GM18507 (cell line): ENCODE measurements at regions not wholly inside any gene's neighbourhood (a gene's known extent, or its start where the extent isn't known, plus 50 kb on each side); places are given as distances from the start of the nearest gene placed in this dataset.

Source experiments
- DNase-seq: peaks from one replicate; pipeline ENCODE4 v3.0.0; 2011; ENCODE audit warnings: low read depth; ENCODE audit not compliant: insufficient read length; ENCODE audit errors: extremely low spot score
- FAIRE-seq: peaks from 2 replicates; lab custom pipeline; 2011; peaks lifted over from hg19 to GRCh38; lab: Jason Lieb, UNC

DNA sequence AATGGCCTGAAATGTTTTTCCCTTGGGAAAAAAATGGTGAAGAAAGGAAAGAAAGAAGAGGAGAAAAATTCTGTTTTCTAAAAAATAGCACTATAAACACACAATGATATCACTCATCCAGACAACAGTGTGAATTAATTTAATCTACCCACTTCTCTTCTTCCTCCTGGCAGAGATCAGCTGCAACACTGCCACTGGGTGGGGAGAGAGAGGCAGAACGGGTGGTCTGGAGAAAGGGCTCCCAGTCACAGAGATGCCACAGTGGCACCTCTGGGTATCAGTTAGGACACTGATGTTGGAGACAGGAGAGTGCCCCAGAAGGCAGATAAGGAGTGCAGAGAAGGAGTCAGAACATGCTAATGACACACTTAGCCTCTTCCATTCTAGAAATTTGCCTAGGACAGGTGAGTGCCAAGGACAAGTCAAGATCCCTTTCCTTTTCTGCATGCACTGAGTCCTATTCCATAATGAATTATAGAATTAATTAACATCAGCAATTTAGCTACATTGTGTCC is 168.6 kb downstream of the SUCLA2 start:
- no peak for DNase-seq
- FAIRE-seq, result no peak

DNA sequence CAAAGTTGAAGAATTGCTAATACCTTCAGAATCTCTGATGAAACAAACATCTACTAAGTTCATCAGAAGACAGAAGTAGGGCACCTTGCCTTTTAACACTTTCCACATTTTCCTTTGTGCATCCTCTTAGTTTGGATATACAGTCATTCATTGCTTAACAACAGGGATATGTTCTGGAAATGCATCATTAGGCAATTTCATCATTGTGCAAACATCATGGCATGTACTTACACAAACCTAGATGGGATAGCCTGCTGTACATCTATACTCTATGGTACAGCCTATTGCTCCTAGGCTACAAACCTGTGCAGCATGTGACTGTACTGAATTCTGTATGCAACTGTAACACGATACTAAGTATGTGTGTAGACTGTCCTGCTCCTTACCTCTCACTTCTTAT is 169.8 kb downstream of the SUCLA2 start:
- no peak for DNase-seq

DNA sequence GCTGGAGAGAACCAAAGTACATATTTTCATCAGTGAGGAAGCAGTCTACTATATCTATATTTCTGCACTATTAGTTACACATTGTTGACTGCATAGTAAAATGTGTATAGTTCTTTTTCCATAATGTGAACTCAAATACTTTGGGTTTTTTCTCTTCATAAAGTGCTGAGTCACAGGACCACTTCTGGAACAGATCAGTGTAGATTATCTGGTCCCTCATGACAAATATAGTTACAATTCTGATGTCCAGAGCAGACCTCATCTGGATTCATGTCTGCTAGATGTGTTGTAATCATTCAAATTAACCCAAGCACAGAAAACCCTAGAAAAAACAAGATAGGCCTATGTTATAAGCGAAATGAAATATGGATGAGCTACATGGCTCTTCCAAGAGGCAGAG is 171.4 kb downstream of the SUCLA2 start:
- DNase-seq (no peak), FAIRE-seq (no peak)

More for the DNA sequence above, 169.8 kb downstream of the SUCLA2 start:
- no peak for FAIRE-seq

DNA sequence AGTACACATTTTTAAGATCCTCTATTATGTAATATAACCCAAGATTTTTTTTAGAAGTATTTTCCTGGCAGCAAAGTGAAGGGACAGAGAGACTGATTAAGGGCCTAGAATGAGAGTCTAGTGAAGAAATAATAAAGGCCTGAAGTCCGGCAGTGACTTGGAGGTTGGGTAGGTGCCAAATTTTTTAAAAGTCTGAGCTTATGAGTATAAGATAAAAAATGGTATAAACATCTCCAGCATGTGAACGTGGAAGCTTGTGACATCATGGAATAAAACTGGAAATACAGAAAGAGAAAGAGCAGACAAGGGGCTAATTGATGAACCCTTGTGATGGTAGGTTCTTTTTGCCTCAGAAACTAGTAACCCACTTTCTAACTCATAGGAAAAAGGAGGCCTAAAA is 174.6 kb downstream of the SUCLA2 start:
- no peak for FAIRE-seq

DNA sequence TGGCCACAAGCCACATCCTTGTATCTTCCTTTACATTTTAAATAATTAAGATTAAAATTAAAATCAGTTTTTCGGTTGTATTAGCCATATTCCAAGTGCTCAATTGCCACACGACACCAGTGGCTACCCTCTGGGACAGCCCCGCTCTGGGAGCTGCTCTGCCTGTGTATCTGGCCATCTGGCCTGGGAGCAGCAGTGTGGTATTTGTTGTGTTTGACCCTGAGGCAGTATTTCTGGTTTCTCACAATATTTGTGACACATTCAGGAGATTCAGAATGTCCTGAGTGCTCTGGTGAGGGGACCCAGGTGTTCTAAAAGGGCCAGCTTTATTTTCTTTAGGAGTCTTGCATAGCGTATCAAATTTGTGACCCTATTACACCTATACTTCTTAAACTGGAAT is 179.0 kb downstream of the SUCLA2 start:
- FAIRE-seq, result no peak
- no peak for DNase-seq

More for the DNA sequence above, 174.6 kb downstream of the SUCLA2 start:
- DNase-seq, result no peak

DNA sequence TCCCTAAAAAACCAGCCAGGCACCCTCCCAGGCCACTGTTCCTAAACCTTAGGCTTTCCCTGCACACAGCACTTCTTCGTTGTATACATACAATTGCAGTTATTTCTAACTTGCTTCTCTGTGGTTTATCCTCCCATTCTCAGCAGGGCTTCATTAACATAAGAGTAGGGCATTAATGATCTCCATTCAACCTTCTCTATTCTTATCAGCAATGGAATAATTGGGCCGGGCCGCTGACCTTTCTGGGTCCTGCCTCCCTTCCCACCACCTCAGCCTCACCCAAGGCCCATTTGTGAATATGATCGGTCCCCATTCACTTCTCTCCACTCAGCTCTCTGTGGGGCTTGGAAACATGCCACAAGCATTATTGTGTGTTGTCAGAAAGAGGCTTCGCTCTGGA is 184.2 kb downstream of the SUCLA2 start:
- DNase-seq, result no peak
- no peak for FAIRE-seq

DNA sequence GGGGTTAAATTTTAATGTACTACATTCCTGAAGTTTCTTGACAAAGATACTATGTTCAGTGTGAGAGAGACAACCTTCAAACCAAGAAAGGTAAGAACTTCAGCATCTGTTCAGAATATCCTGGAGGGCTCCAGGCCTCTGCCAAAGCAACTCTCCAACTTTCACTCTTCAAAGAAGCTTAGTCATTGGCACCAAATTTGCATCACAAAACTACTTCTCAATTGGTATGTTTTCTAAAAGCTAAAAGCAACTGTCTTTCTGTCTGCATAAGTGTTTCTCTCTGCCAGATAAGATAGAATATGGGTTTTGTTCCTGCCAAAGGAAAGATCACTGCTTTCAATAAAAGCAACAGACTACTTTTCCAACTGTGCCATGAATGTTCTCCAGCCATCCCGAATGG is 187.4 kb downstream of the SUCLA2 start:
- no peak for FAIRE-seq
- no peak for DNase-seq

DNA sequence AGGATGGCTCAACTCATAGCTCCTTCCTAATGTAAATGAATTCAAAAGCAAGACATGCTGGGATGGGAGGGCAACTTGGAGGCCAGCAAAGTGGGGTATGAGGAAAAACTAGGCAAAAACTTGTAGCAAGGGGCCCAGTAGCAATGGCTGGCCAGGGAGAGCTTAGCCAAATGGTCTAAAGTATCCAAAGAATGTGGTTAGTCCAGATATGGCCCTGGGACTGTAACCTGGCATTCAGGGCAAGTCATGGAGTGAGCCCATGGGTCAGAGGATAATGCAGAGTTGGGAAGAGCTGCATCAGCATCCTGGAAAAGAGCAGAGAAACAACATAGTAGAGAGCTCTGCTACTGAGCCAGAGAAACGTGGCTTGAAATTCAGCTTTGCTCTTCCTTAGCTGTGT is 191.7 kb downstream of the SUCLA2 start:
- DNase-seq, result no peak
- FAIRE-seq, result no peak

DNA sequence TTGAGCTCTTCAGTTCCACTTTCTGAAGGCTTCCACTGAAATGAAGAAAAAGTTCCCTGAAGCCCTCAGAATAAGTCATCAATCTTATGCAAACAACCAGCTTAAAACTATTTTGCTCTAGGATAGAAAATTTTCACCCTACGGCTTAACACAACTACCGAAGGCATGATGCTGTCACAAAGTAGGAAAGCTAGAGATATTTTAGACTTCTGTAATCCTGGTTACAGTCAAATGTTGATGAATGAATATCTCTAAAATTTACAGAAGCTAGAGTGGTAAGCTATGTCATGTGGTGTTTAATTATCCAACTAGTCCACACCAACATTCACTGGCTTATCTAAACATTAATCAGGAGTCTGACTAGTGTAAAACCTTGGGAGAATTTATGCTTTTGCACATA is 197.9 kb downstream of the SUCLA2 start:
- FAIRE-seq, result no peak
- no peak for DNase-seq

DNA sequence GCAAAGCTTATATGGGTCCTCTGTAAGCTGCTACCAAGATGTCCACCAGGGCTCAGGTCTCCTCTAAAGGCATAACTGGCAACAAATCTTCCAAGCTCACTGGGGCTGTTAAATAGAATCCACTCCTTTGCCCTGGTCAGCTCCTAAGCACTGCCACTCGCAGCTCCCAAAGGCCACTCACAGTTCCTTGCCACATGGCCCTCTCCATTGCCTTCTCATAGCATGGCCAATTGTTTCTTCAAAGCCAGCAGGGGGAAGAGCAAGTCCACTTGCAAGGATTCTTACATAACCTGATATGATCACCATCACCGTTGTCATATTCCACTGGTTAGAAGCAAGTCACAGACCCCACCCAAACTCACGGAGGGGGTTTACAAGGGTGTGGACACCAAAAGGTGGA is 199.5 kb downstream of the SUCLA2 start:
- DNase-seq (no peak), FAIRE-seq (no peak)

DNA sequence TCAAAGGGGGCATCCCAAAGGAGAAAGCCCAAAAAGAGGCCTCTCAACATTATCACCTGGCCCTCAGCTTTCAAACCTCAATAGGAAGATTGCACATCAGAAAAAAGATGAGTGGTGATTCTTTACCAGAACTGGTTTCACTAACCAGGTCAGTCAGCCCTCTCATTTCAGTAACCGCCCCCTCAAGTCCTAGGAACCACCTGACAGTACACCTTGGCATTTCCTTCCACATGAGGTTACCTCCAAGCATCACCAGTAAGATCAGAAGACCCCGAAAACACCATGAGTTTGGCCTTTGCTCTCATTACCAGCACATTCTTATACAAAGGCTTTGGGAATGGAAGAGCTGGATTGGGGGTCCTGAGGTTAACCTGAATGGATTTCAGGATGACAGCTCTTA is 200.5 kb downstream of the SUCLA2 start:
- DNase-seq, result no peak

DNA sequence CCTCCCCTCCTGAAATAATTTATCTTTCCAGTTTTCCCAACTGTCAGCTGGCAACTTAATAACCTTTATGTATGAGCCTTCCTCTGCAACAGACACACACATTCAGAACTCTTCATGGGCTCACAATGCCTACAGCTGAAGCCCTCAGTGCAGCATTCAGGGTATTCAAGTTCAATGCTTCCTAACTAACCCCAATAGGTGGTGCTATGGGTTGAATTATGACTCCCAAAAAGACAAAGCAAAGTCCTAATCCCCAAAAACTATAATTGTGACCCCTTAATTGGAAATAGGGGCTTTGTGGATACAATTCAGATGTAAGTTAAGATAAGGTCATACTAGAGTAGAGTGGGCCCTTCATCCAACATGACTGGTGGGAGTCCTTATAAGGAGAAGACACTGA is 202.2 kb downstream of the SUCLA2 start:
- DNase-seq (no peak), FAIRE-seq (no peak)

More for the DNA sequence above, 200.5 kb downstream of the SUCLA2 start:
- no peak for FAIRE-seq

DNA sequence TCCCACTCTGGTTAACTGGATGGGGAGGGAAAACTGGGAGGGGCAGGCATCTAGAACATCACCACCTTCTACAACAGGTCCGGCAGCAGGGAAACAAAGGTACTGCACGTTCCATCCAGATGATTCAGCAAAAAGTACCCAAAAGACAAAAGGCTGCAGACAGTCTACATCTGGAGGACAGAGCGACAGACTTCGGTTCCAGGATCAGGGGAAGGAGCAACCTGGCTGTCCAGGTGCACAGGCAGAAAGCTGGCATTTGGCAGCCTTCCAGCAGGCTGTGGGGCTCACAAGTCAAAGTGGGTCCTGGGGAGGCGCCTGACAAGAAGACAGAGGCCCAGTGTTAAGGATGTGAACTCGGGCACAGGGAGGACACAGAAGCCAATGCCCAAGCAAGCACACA is 202.9 kb downstream of the SUCLA2 start:
- no peak for DNase-seq
- FAIRE-seq, result no peak

DNA sequence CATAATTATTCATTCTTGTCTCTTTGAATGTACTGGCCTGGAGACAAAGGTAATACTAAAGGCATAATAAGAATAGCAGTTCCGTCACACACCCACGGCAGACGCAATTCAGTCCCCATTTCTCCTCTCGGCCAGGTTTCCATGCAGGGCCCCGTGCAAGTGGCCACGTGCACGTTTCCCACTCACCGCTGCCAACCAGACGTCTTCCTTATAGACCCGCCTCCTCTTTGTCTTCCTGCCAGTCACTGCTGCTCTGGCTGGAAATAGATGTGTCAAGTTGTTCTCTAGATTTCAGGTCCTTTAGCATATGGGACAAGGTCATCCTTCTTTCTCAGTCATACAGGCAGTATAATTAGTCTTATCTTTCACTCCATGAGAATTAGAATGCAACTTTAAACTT is 204.3 kb downstream of the SUCLA2 start:
- FAIRE-seq (no peak), DNase-seq (no peak)

DNA sequence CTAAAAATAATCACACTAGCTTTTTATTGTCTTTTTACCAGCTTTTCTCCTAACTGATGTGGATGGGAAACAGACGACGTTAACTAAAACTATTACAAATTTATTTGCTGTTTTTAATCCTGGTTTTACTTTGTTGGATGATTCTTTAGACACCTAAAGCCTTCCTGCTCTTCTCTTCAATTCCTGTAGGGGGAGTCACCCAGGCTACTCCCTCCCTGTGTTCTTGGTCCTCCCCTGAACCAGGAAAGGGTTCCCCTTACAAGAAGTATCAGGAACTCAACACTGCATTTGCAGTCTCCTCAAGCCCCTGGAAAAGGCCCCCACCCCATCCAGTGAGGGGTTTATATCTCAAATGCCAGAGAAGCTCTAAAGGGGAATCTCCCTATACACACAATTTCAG is 206.1 kb downstream of the SUCLA2 start:
- no peak for FAIRE-seq

DNA sequence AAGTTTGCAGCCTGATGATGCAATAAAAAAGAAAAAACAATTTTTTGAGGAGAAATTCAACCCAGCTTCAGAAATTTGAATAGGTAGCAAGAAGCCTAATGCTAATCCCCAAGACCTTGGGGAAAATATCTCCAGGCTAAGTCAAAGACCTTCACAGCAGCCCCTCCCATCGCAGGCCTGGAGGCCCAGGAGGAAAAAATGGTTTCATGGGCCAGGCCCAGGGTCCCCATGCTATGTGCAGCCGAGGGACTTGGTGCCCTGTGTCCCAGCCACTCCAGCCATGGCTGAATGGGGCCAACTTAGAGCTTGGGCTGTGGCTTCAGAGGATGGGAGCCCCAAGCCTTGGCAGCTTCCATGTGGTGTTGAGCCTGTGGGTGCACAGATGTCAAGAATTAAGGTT is 210.3 kb downstream of the SUCLA2 start:
- FAIRE-seq (no peak), DNase-seq (no peak)

More for the DNA sequence above, 206.1 kb downstream of the SUCLA2 start:
- DNase-seq, result no peak

DNA sequence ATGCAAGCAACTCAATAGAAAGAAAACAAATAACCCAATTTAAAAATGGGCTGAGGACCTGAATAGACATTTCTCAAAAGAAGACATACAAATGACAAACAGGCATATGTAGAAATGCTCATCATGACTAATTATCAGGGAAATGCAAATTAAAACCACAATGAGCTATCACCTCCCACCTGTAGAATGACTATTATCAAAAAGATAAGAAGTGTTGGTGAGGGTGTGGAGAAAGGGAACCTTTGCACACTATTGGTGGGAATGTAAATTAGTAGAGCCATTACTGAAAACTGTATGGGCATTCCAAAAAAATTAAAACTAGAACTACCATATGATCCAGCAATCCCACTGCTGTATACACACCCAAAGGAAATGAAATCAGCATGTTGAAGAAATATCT is 212.2 kb downstream of the SUCLA2 start:
- FAIRE-seq, result no peak
- no peak for DNase-seq

DNA sequence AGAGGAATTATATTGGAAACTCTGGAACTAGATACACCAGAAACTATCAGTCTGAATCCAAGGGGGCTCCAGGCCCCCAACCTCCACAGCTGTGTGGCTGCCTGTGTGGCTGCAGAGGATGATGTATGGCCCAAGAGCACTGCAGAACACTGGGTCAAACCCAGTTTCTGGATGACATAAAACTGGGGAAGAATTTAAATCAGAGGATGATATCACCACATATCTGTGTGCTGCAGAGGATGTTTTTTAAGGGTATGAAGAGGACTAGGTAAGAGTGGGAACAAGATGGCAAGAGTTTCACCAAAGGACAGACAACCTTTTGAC is 226.4 kb downstream of the SUCLA2 start:
- FAIRE-seq (no peak), DNase-seq (no peak)

DNA sequence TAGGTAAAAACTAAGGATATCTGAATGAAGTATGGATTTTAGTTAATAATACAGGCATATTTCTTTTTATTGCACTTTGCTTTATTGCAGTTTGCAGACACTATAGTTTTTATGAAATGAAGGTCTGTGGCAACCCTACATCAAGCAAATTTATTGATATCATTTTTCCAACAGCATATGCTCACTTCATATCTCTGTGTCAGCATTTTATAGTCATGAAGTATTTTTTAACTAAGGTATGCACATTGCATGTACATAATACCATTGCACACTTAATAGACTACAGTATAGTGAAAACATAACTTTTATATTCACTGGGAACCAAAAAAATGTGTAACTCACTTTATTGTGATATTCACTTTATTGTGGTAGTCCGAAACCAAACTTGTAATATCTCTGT is 236.3 kb downstream of the SUCLA2 start:
- DNase-seq (no peak), FAIRE-seq (no peak)

DNA sequence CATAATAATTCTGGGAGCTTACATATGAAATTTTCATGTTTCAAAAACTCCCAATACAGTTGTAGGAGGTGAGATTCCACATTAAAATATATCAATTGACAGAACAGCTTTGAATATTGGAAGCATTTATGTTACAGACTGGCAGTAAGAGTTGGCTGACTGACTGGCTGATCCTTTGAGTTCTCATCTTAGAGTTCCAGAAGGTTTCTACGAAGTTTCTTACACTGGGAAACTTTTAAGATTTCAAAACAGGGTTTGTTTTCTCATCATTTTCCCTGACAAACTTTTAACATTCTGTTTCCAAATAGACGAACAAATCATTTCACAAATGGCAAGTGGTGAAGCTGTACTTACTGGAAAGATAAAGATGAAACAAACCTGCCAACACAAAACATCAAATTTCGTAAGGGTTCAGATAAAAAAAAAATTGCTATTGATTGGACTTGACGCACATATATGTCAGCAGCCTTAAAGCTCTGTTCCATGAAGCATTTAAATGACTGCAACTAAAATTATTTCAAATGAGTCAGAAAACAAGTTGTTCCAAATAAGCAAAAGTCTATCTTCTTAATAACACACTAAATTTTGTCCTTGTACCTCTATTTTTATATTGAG is 243.5 kb downstream of the SUCLA2 start:
- no peak for DNase-seq
- no peak for FAIRE-seq

DNA sequence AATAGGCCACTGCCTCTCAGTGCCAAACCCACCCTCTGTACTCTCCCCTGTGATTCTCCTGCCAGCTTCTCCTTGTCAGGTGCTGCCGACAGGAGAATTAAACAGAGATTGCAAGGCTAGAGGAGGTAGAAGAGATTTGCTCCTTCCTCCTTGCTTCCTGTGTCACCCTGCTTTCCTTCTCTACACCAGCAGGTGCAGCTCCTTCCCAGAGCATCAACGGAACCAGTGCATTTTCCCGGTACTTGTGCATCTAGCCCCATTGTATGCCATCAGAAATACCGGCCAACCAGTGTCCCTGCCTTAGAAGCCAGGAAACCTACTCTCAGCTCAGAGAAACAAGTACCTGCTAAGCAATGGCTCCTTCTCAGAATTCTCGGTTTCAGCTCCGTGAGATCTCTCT is 253.2 kb downstream of the SUCLA2 start:
- FAIRE-seq (no peak), DNase-seq (no peak)

DNA sequence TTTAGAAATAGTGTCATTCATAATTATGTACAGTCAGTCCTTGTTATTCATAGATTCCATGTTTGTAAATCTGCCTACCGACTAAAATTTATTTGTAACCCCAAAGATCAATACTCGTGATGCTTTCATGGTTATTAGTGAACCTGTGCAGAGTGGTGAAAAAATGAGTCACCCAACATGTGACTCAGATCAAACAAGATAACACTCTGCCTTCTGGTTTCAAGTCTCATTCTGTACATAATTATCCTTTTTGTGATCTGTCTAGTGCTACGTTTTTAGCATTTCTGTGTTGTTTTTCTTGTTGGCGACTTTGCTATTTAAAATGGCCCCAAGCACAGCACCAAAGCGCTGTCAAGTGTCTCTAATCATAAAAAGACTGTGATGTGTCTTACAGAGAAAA is 274.7 kb downstream of the SUCLA2 start:
- FAIRE-seq (no peak), DNase-seq (no peak)
